ENCODE measurements at regions not wholly inside any gene's neighbourhood (a gene's known extent, or its start where the extent isn't known, plus 50 kb on each side); places are given as distances from the start of the nearest gene placed in this dataset.
A peak's percentile ranks its signal among the peaks of the same experiment; 100 is the strongest.

DNA sequence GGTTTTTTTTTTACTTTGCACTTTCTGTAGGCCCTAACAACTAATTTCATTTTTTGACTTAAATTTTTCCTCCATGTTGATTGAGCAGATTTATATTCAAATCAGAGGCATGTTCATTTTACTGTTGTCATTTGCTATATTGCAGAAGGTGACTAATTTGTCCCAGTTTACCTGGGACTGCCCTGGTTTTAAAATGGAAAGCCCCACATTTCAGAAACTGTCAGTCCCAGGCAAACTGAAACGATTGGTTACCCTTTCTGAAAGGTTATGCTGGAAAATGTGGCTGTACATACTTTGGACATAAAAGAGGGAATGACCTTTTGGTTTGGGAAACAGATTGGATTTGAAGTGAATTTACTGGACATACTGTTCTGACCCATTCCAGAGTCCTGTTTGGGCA is 160.0 kb downstream of the SPCS3 start:
- no peak overlapping the region for H3K27ac ChIP-seq
- no peaks in the 10 kb centered on the region for H3K27me3 ChIP-seq
- TF ChIP-seq, protein P1, sequence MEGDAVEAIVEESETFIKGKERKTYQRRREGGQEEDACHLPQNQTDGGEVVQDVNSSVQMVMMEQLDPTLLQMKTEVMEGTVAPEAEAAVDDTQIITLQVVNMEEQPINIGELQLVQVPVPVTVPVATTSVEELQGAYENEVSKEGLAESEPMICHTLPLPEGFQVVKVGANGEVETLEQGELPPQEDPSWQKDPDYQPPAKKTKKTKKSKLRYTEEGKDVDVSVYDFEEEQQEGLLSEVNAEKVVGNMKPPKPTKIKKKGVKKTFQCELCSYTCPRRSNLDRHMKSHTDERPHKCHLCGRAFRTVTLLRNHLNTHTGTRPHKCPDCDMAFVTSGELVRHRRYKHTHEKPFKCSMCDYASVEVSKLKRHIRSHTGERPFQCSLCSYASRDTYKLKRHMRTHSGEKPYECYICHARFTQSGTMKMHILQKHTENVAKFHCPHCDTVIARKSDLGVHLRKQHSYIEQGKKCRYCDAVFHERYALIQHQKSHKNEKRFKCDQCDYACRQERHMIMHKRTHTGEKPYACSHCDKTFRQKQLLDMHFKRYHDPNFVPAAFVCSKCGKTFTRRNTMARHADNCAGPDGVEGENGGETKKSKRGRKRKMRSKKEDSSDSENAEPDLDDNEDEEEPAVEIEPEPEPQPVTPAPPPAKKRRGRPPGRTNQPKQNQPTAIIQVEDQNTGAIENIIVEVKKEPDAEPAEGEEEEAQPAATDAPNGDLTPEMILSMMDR (IDR thresholded peaks at IDR 0.05) = no peak
- TF ChIP-seq POLR2A (IDR thresholded peaks at IDR 0.05) (no peak), EP300 (IDR thresholded peaks at IDR 0.05) (no peak), POLR2AphosphoS5 (IDR thresholded peaks at IDR 0.05) (no peak)
- WGBS, 2 donors = 75 to 83% methylated on average over 1 of the region's 1 CpG
- DNase-seq (no peak), ATAC-seq (ENCODE audit: low FRiP score in 2 of 2) (no peak)
- H3K4me1 ChIP-seq = no peaks in the 10 kb centered on the region
- H3K36me3 ChIP-seq = no peaks in the 10 kb centered on the region
- H3K9me3 ChIP-seq = peaks cover 0 to 10% (median 0%) of the 10 kb centered on the region in 4 donors
- H3K4me3 ChIP-seq = no peak overlapping the region

- Histone ChIP-seq H3K4me1 (no peaks in the 10 kb centered on the region), H3K9me3 (no peaks in the 10 kb centered on the region), H3K4me3 (no peak overlapping the region), H3K36me3 (no peaks in the 10 kb centered on the region), H3K27ac (no peak overlapping the region), H3K27me3 (no peaks in the 10 kb centered on the region)
- ATAC-seq (ENCODE audit: low FRiP score in 2 of 2) (no peak), DNase-seq (no peak)
- TF ChIP-seq POLR2A (IDR thresholded peaks at IDR 0.05) (no peak), POLR2AphosphoS5 (IDR thresholded peaks at IDR 0.05) (no peak), EP300 (IDR thresholded peaks at IDR 0.05) (no peak)
- TF ChIP-seq, protein P1 (IDR thresholded peaks at IDR 0.05) = no peak
- 75 to 88% methylated on average over 3 of the region's 3 CpGs for WGBS, 2 donors
Measured at GRCh38 chr4:176482972-176483371, 163.2 kb downstream of the SPCS3 start.

GRCh38 chr4:176484301-176484984 is 164.7 kb downstream of the SPCS3 start:
- H3K27me3 ChIP-seq = no peaks in the 10 kb centered on the region
- no peak for TF ChIP-seq POLR2AphosphoS5 (IDR thresholded peaks at IDR 0.05)
- TF ChIP-seq, protein P1 (IDR thresholded peaks at IDR 0.05) = no peak
- H3K4me1 ChIP-seq = no peaks in the 10 kb centered on the region
- no peak for ATAC-seq (ENCODE audit: low FRiP score in 2 of 2)
- H3K27ac ChIP-seq = no peak overlapping the region
- WGBS, 2 donors = 80% methylated on average over 7 of the region's 7 CpGs
- no peak for DNase-seq
- H3K36me3 ChIP-seq = no peaks in the 10 kb centered on the region
- H3K9me3 ChIP-seq = no peaks in the 10 kb centered on the region
- H3K4me3 ChIP-seq = no peak overlapping the region

DNA sequence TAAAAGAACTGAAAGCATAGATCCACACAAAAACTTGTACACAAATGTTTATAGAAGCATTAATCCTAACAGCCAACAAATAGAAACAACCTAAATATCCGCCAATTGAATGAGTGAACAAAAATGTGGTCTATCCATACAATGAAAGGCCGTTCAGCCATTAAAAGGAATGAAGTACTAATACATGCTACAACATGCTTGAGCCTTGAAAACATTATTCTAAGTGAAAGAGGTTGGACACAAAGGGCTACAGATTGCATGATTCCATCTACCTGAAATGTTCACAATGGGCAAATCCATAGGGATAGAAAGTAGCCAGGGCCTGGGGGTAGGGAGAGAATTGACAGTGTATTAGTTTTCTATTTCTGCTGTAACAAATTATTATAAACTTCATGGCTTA is 169.2 kb downstream of the SPCS3 start:
- Histone ChIP-seq H3K27ac (no peak overlapping the region), H3K9me3 (no peaks in the 10 kb centered on the region), H3K36me3 (no peaks in the 10 kb centered on the region), H3K4me1 (no peaks in the 10 kb centered on the region), H3K4me3 (no peak overlapping the region), H3K27me3 (no peaks in the 10 kb centered on the region)
- no peak for DNase-seq
- WGBS, 2 donors = 86 to 87% methylated on average over 2 of the region's 2 CpGs
- ATAC-seq (ENCODE audit: low FRiP score in 2 of 2) = no peak
- no peak for TF ChIP-seq EP300 (IDR thresholded peaks at IDR 0.05)
- TF ChIP-seq POLR2A (IDR thresholded peaks at IDR 0.05) = no peak

- DNase-seq = no peak
- H3K27ac ChIP-seq = peak overlapping the region in 1 of 4 donors; percentile 3
Measured at GRCh38 chr4:176492646-176493302, 173.0 kb downstream of the SPCS3 start.

More at GRCh38 chr4:176492646-176493302, 173.0 kb downstream of the SPCS3 start:
- WGBS, 2 donors = 18 to 20% methylated on average over 2 of the region's 2 CpGs
- TF ChIP-seq POLR2A (IDR thresholded peaks at IDR 0.05) (no peak), POLR2AphosphoS5 (IDR thresholded peaks at IDR 0.05) (no peak), EP300 (IDR thresholded peaks at IDR 0.05) (no peak)
- TF ChIP-seq, protein P1 (IDR thresholded peaks at IDR 0.05) = no peak
- Histone ChIP-seq H3K27me3 (no peaks in the 10 kb centered on the region), H3K9me3 (peaks cover 0 to 4% (median 0%) of the 10 kb centered on the region in 4 donors), H3K4me3 (no peak overlapping the region), H3K36me3 (no peaks in the 10 kb centered on the region), H3K4me1 (no peaks in the 10 kb centered on the region)
- no peak for ATAC-seq (ENCODE audit: low FRiP score in 2 of 2)
